ENCODE measurements at regions not wholly inside any gene's neighbourhood (a gene's known extent, or its start where the extent isn't known, plus 50 kb on each side); places are given as distances from the start of the nearest gene placed in this dataset.

- no peaks in the 10 kb centered on the region for H3K79me2 ChIP-seq (ENCODE audit: insufficient read depth, low read length)
- no peaks in the 10 kb centered on the region for H3K27me3 ChIP-seq (ENCODE audit: insufficient read depth, low read length, poor library complexity)
- no peak overlapping the region for H2AFZ ChIP-seq (ENCODE audit: low read depth, low read length)
- ATAC-seq (ENCODE audit: insufficient read depth, low read depth), result no peak
- no peak for DNase-seq
- no peaks in the 10 kb centered on the region for H3K4me1 ChIP-seq (ENCODE audit: insufficient read depth, low read length)
- no peaks in the 10 kb centered on the region for H3K36me3 ChIP-seq (ENCODE audit: insufficient read depth, low read length)
- no peak for TF ChIP-seq CTCF (IDR thresholded peaks at IDR 0.05; ENCODE audit: borderline replicate concordance, extremely low read depth, low read length, poor library complexity, severe bottlenecking)
- TF ChIP-seq EZH2 (IDR thresholded peaks at IDR 0.05; ENCODE audit: borderline replicate concordance, low read depth, low read length, severe bottlenecking), result no peak
- no peak overlapping the region for H3K4me2 ChIP-seq (ENCODE audit: insufficient read depth, low read length)
- no peaks in the 10 kb centered on the region for H3K9me3 ChIP-seq (ENCODE audit: insufficient read depth, low read length, severe bottlenecking)
- no peaks in the 10 kb centered on the region for H4K20me1 ChIP-seq (ENCODE audit: insufficient read depth, low read length)
- no peak overlapping the region for H3K27ac ChIP-seq (ENCODE audit: low read length)
- no peak overlapping the region for H3K4me3 ChIP-seq (ENCODE audit: low read depth in 1 of 2, low read length in 2 of 2)
- no peak overlapping the region for H3K9ac ChIP-seq (ENCODE audit: low read depth, low read length)
Observed at GRCh38 chr12:58602179-58602578, 318.1 kb downstream of the LRIG3 start.

- H3K4me2 ChIP-seq (ENCODE audit: insufficient read depth, low read length), result no peak overlapping the region
- no peak overlapping the region for H2AFZ ChIP-seq (ENCODE audit: low read depth, low read length)
- no peaks in the 10 kb centered on the region for H4K20me1 ChIP-seq (ENCODE audit: insufficient read depth, low read length)
- no peaks in the 10 kb centered on the region for H3K36me3 ChIP-seq (ENCODE audit: insufficient read depth, low read length)
- no peaks in the 10 kb centered on the region for H3K27me3 ChIP-seq (ENCODE audit: insufficient read depth, low read length, poor library complexity)
- DNase-seq (no peak), ATAC-seq (ENCODE audit: insufficient read depth, low read depth) (no peak)
- no peaks in the 10 kb centered on the region for H3K9me3 ChIP-seq (ENCODE audit: insufficient read depth, low read length, severe bottlenecking)
- no peak overlapping the region for H3K9ac ChIP-seq (ENCODE audit: low read depth, low read length)
- no peaks in the 10 kb centered on the region for H3K79me2 ChIP-seq (ENCODE audit: insufficient read depth, low read length)
- no peak overlapping the region for H3K27ac ChIP-seq (ENCODE audit: low read length)
- no peak for TF ChIP-seq EZH2 (IDR thresholded peaks at IDR 0.05; ENCODE audit: borderline replicate concordance, low read depth, low read length, severe bottlenecking)
- TF ChIP-seq CTCF (IDR thresholded peaks at IDR 0.05; ENCODE audit: borderline replicate concordance, extremely low read depth, low read length, poor library complexity, severe bottlenecking), result no peak
- no peak overlapping the region for H3K4me3 ChIP-seq (ENCODE audit: low read depth in 1 of 2, low read length in 2 of 2)
- H3K4me1 ChIP-seq (ENCODE audit: insufficient read depth, low read length), result no peaks in the 10 kb centered on the region
Observed at GRCh38 chr12:58602736-58603135, 317.6 kb downstream of the LRIG3 start.

- Histone ChIP-seq H3K27me3 (ENCODE audit: insufficient read depth, low read length, poor library complexity) (no peaks in the 10 kb centered on the region), H3K4me2 (ENCODE audit: insufficient read depth, low read length) (no peak overlapping the region), H3K4me3 (ENCODE audit: low read depth in 1 of 2, low read length in 2 of 2) (no peak overlapping the region), H2AFZ (ENCODE audit: low read depth, low read length) (no peak overlapping the region), H3K79me2 (ENCODE audit: insufficient read depth, low read length) (no peaks in the 10 kb centered on the region), H3K36me3 (ENCODE audit: insufficient read depth, low read length) (no peaks in the 10 kb centered on the region), H3K9ac (ENCODE audit: low read depth, low read length) (no peak overlapping the region), H3K9me3 (ENCODE audit: insufficient read depth, low read length, severe bottlenecking) (no peaks in the 10 kb centered on the region), H3K4me1 (ENCODE audit: insufficient read depth, low read length) (no peaks in the 10 kb centered on the region), H4K20me1 (ENCODE audit: insufficient read depth, low read length) (no peaks in the 10 kb centered on the region), H3K27ac (ENCODE audit: low read length) (no peak overlapping the region)
- ATAC-seq (ENCODE audit: insufficient read depth, low read depth) (no peak), DNase-seq (no peak)
- TF ChIP-seq EZH2 (IDR thresholded peaks at IDR 0.05; ENCODE audit: borderline replicate concordance, low read depth, low read length, severe bottlenecking), result no peak
- no peak for TF ChIP-seq CTCF (IDR thresholded peaks at IDR 0.05; ENCODE audit: borderline replicate concordance, extremely low read depth, low read length, poor library complexity, severe bottlenecking)
Observed at GRCh38 chr12:58607805-58608204, 312.5 kb downstream of the LRIG3 start.

GRCh38 chr12:58608711-58609110, 311.6 kb downstream of the LRIG3 start:
- Histone ChIP-seq H3K4me3 (ENCODE audit: low read depth in 1 of 2, low read length in 2 of 2) (no peak overlapping the region), H3K79me2 (ENCODE audit: insufficient read depth, low read length) (no peaks in the 10 kb centered on the region), H3K4me1 (ENCODE audit: insufficient read depth, low read length) (no peaks in the 10 kb centered on the region), H3K27ac (ENCODE audit: low read length) (no peak overlapping the region), H3K27me3 (ENCODE audit: insufficient read depth, low read length, poor library complexity) (no peaks in the 10 kb centered on the region), H3K36me3 (ENCODE audit: insufficient read depth, low read length) (no peaks in the 10 kb centered on the region), H4K20me1 (ENCODE audit: insufficient read depth, low read length) (no peaks in the 10 kb centered on the region), H3K9me3 (ENCODE audit: insufficient read depth, low read length, severe bottlenecking) (no peaks in the 10 kb centered on the region), H3K9ac (ENCODE audit: low read depth, low read length) (no peak overlapping the region), H3K4me2 (ENCODE audit: insufficient read depth, low read length) (no peak overlapping the region), H2AFZ (ENCODE audit: low read depth, low read length) (no peak overlapping the region)
- TF ChIP-seq CTCF (IDR thresholded peaks at IDR 0.05; ENCODE audit: borderline replicate concordance, extremely low read depth, low read length, poor library complexity, severe bottlenecking) (no peak), EZH2 (IDR thresholded peaks at IDR 0.05; ENCODE audit: borderline replicate concordance, low read depth, low read length, severe bottlenecking) (no peak)
- no peak for DNase-seq
- no peak for ATAC-seq (ENCODE audit: insufficient read depth, low read depth)
